AG10803 (cell line): ENCODE measurements at regions not wholly inside any gene's neighbourhood (a gene's known extent, or its start where the extent isn't known, plus 50 kb on each side); places are given as distances from the start of the nearest gene placed in this dataset.
A peak's percentile ranks its signal among the peaks of the same experiment; 100 is the strongest.

Experiments used
- DNase-seq: peaks from one replicate; pipeline ENCODE4 v3.0.0; 2010; ENCODE audit warnings: low read depth
- H3K4me3 ChIP-seq: 2 replicates; pipeline ENCODE4 v1.5.1; 2011; ENCODE audit warnings: mild to moderate bottlenecking, low read length, control low read depth
- CTCF ChIP-seq: conservative IDR thresholded peaks from 2 replicates; pipeline ENCODE4 v1.5.1; 2011; ENCODE audit warnings: mild to moderate bottlenecking, low read length, control low read depth, inconsistent platforms

GRCh38 chr3:15887261-15887660 is 89.5 kb upstream of the ANKRD28 start:
- DNase-seq = no peak
- no peak overlapping the region for H3K4me3 ChIP-seq
- TF ChIP-seq CTCF = no peak

GRCh38 chr3:15889936-15890335 is 92.2 kb upstream of the ANKRD28 start:
- H3K4me3 ChIP-seq = no peak overlapping the region
- DNase-seq = no peak
- no peak for TF ChIP-seq CTCF

- DNase-seq = peak; percentile 48
- TF ChIP-seq CTCF = no peak
- no peak overlapping the region for H3K4me3 ChIP-seq
Observed at GRCh38 chr3:15892311-15893227, 94.8 kb upstream of the ANKRD28 start.

- H3K4me3 ChIP-seq = no peak overlapping the region
- TF ChIP-seq CTCF = no peak
- DNase-seq = no peak
Observed at GRCh38 chr3:15894382-15894781, 96.6 kb upstream of the ANKRD28 start.

GRCh38 chr3:15896500-15896899 is 98.7 kb upstream of the ANKRD28 start:
- H3K4me3 ChIP-seq = no peak overlapping the region
- no peak for TF ChIP-seq CTCF
- no peak for DNase-seq

- TF ChIP-seq CTCF = no peak
- peak; percentile 74 for DNase-seq
- no peak overlapping the region for H3K4me3 ChIP-seq
Observed at GRCh38 chr3:15899388-15899787, 101.6 kb upstream of the ANKRD28 start.

GRCh38 chr3:15903164-15903563 is 105.4 kb upstream of the ANKRD28 start:
- DNase-seq = peak; percentile 70
- no peak for TF ChIP-seq CTCF
- H3K4me3 ChIP-seq = no peak overlapping the region
